Erythroblast (primary cell): ENCODE measurements at regions not wholly inside any gene's neighbourhood (a gene's known extent, or its start where the extent isn't known, plus 50 kb on each side); places are given as distances from the start of the nearest gene placed in this dataset.

Experiments used
- GATA1 ChIP-seq: IDR thresholded peaks from 2 replicates; pipeline ENCODE4 v1.6.1; 2011; ENCODE audit warnings: low read depth, mild to moderate bottlenecking, control low read depth, low read length, moderate library complexity
- POLR2A ChIP-seq: IDR thresholded peaks from 2 replicates; pipeline ENCODE4 v1.6.1; 2011; ENCODE audit warnings: mild to moderate bottlenecking, low read length

DNA sequence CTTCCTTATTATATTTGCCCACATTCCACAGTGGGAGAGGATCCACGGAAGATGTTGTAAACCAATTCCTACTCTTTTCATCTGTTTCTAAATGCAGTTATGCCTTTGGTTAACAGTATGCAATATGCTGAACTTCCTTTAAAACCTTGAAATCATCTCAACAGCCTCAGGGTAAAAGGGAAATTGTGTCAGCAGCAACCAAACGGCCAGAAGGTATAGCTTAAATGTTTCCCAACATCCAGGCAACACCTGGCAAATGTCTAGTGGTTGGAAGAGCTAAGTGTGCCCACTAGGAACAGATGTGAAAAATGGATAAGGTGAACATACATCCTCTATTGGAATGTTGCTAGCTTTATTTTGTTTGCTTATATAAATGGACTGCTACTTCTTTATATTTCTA lies 164.8 kb downstream of the FAXC start:
- TF ChIP-seq POLR2A (no peak), GATA1 (no peak)
